Hepatocyte (in vitro differentiated cells): ENCODE measurements at regions not wholly inside any gene's neighbourhood (a gene's known extent, or its start where the extent isn't known, plus 50 kb on each side); places are given as distances from the start of the nearest gene placed in this dataset.

ENCODE experiments used
- CTCF ChIP-seq: fragments of 200-600 bp; sonication (generic); IDR thresholded peaks from 2 replicates; pipeline ENCODE4 v1.5.1; 2016; ENCODE audit warnings: antibody characterized with exemption, mild to moderate bottlenecking; ENCODE audit not compliant: poor library complexity
- EZH2 ChIP-seq: fragments of 200-600 bp; sonication (generic); IDR thresholded peaks from 2 replicates; pipeline ENCODE4 v1.6.1; 2016; ENCODE audit warnings: antibody characterized with exemption, mild to moderate bottlenecking, borderline replicate concordance
- EZH2phosphoT487 ChIP-seq: fragments of 200-600 bp; sonication (generic); IDR thresholded peaks from one replicate; pipeline ENCODE4 v1.6.1; 2018; ENCODE audit warnings: antibody characterized with exemption, mild to moderate bottlenecking, low read depth, moderate library complexity; ENCODE audit not compliant: unreplicated experiment, severe bottlenecking

DNA sequence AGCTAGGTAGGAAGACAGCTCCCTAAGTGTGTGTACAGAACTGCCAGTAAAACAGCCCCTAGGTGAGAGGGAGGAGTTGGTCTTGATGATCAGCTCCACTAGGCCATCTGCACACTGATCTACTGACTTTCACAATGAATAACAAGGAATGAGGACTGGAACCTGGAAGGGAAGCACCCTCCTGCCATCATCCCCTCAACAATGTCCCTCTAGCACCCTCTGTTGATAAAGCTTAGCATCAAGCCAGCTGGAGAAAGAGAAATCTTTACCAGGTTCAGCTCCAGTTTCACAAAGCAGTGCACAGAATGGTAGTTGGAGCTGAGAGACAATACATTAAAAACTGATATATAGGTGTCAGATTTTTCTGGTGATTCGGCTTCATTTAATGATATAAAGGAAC is 57.2 kb upstream of the IRAK1BP1 start:
- TF ChIP-seq CTCF: peak; percentile 60
- no peak for TF ChIP-seq EZH2
- TF ChIP-seq EZH2phosphoT487: no peak
